Tibial nerve (tissue), 4 donors: ENCODE measurements at regions not wholly inside any gene's neighbourhood (a gene's known extent, or its start where the extent isn't known, plus 50 kb on each side); places are given as distances from the start of the nearest gene placed in this dataset.

ENCODE experiments used
- CTCF ChIP-seq, 5 experiments: fragments of 200-600 bp in 3 of 5; fragments of 450-650 bp in 2 of 5; sonication (generic) in 3 of 5; IDR thresholded peaks; one replicate each; pipeline ENCODE4 v1.5.1; 2016 to 2019; ENCODE audit warnings: antibody characterized with exemption in 5 of 5, mild to moderate bottlenecking in 3 of 5, moderate library complexity in 2 of 5
- EP300 ChIP-seq, 2 donors: sonication (generic); formaldehyde crosslinking; IDR thresholded peaks; one replicate each; pipeline ENCODE4 v1.6.1; 2017; ENCODE audit warnings: antibody characterized with exemption in 2 of 2, mild to moderate bottlenecking in 1 of 2
- POLR2A ChIP-seq, 2 donors: fragments of 450-650 bp; IDR thresholded peaks; one replicate each; pipeline ENCODE4 v1.6.1; 2017; ENCODE audit warnings: antibody characterized with exemption in 2 of 2, mild to moderate bottlenecking in 2 of 2, moderate library complexity in 2 of 2

- TF ChIP-seq POLR2A (IDR thresholded peaks at IDR 0.05) (no peak), CTCF (IDR thresholded peaks at IDR 0.05) (peak in 3 of 5 experiments; percentile 15 to 20 (median 17)), EP300 (IDR thresholded peaks at IDR 0.05) (no peak)
Observed at GRCh38 chr4:128427832-128428366, 140.3 kb upstream of the PGRMC2 start.
